NCI-H82 treated with DMSO at 0.1 percent for 48 hours (cell line): ENCODE measurements at regions not wholly inside any gene's neighbourhood (a gene's known extent, or its start where the extent isn't known, plus 50 kb on each side); places are given as distances from the start of the nearest gene placed in this dataset.

Experiments
- DNase-seq: peaks from one replicate; lab custom pipeline; 2025; ENCODE audit not compliant: unreplicated experiment; lab: John Stamatoyannopoulos, UW

- no peak for DNase-seq
These were observed 1873.5 kb downstream of the NCAM2 start for GRCh38 chr21:22871692-22872091.

DNA sequence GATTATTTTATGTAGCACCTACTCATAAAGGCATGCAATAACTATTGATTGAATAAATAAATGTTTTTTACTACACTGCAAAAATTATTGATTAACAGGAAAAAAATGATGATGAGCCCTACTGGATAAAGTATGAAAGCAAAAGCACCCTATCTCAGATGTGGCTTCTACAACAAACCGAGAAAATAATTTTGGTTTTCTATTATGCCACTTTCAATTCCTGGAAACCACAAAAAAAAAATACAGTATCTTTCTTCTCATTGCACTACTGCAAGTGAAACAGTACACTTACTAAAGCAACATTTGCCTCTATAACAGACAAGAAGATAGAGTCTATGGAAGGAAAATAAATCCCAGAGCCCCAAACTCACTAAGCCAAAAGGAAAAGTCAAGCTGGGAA lies 1882.4 kb downstream of the NCAM2 start:
- DNase-seq = no peak

DNA sequence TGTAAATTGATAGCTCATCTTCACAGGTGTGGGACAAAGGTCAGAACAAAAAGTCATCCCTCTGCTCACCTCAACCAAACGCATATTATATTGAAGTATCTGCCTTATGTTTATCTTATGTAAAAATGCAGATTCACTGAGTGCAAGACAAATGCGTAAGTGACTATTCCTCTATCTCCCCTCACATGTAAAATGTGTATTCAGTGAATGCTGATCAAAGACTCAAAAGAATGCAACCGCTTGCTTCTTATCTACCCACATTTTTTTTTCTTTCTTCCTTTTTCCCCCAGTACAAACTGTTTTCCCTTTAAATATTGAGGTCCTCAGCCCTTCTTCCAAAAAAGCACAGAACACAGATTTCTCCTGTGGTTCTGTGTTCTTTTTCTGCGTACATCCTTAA lies 1882.9 kb downstream of the NCAM2 start:
- no peak for DNase-seq

- no peak for DNase-seq
These were observed 1886.9 kb downstream of the NCAM2 start for GRCh38 chr21:22885079-22885478.

DNA sequence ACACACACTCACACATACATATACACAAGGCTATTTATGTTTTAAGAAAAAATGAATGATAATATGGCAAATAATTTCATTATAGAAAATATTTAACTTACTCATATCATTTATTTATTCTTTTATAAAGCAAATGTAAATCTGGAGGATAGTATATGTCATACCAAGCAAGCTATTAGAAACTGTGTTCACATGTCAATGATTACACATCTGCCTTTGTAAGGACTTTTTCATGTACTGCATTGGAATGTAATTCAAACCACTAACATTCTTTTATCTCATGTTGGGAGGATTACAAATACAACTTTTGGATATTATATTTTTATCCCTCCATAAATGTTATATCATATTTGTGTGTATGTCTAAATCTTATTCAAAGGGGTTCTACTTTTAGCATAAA lies 1887.4 kb downstream of the NCAM2 start:
- DNase-seq = no peak

DNA sequence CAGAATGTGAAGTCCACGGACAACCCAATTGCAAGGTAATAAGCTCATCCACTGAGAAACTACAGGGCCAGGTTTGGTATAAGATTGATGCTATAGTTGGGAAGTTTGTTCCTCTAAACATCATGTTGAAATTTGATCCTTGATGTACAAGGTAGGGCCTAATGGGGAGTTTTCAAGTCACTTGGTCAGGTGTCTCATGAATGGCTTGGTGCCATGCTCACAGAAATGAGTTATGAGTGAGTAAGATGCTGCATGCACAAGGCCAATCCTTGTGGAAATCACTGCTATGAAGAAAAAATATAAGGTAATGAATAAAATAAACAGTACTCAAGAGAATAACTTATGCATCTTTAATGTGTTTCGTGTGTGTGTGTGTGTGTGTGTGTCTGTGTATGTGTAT lies 1891.2 kb downstream of the NCAM2 start:
- DNase-seq = no peak

GRCh38 chr21:22890656-22891055 lies 1892.4 kb downstream of the NCAM2 start:
- DNase-seq = no peak

- no peak for DNase-seq
These were observed 1893.8 kb downstream of the NCAM2 start for GRCh38 chr21:22892028-22892427.

DNA sequence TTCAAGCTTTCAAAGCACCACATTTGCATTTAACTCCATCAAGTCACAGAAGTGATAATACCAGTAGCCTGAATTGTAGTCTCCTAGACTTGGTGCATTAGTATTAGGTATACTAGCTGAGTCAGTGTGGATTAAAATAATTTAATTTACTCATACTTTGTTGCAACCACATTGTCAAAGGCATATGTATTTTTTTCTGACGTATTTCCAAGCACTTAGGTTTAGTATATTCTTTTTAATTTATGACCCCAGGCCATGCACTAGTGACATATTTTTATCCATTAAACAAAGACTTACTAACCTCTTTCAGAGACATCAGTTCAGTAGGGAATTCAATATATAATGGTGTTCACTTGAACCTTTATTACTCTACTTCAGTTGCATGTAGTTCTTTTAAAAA lies 1894.5 kb downstream of the NCAM2 start:
- DNase-seq = no peak

- DNase-seq = no peak
These were observed 1899.9 kb downstream of the NCAM2 start for GRCh38 chr21:22898051-22898665.

- no peak for DNase-seq
These were observed 1902.3 kb downstream of the NCAM2 start for GRCh38 chr21:22900490-22900889.

DNA sequence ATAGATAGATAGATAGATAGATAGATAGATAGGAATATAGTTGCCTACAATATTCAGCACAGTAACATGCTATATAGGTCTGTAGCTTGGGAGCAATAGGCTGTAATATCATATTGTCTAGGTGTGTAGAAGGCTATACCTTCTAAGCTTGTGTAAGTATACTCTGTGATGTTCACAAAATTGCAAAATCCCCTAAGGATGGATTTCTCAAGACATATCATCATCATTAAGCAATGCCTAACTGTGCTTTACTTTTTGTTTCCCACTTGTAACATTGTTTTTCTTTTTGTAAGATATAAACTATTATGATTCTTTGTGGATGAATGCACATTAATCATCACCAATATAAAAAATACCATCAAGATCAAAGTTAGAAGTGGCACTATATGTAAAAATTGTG lies 1905.6 kb downstream of the NCAM2 start:
- DNase-seq = no peak

DNA sequence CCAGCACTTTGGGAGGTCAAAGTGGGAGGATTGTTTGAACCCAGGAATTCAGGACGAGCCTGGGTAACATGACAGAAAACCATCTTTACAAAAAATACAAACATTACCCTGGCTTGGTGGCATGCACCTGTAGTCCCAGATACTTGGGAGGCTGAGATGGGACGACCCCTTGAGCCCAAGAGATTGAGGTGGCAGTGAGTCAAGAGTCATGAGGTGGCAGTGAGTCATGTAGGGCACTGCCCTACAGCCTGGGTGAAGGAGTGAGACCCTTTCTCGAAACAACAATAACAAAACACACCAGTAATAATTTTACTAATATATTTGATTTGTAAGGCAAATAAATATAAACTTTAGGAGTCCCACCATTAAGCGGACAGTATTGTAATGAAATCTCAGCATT lies 1906.2 kb downstream of the NCAM2 start:
- no peak for DNase-seq

DNA sequence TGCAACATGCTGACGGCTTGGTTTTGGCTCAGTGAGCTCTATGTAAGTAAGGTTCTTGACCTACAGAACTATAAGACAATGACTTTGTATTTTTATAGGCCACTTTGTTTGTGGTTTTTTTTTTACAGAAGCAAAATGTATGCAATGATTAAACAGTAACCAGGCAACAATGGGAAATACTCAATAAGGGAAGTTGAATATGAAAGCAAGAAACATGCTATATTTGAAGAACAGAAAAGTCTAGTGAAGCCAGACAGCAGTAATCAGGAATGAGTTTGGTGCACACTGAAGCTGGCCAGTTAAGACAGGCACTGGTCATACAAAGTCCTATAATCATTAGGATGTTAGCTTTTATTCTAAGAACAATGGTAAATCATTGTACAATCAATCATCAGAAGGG lies 1926.8 kb downstream of the NCAM2 start:
- no peak for DNase-seq

DNA sequence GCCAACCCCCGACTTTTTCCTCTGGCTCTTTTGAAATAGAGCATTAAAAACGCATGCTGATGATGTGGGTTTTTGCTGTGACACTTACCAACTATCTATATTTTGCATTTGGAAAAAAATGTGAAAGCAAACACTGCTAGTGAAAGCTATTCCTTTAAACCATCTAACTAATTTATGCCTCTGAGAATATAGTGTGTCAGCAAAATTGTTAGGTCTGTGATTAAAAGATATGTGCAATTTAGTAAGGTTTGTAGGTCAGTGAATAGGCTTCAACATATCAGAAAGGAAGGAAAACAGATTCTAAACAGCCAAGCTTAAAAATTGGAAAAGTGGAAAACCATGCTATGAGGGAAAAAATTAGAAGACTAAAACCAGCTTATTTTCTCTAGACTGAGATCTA lies 1929.3 kb downstream of the NCAM2 start:
- DNase-seq = no peak

- no peak for DNase-seq
These were observed 1943.7 kb downstream of the NCAM2 start for GRCh38 chr21:22941779-22942490.

DNA sequence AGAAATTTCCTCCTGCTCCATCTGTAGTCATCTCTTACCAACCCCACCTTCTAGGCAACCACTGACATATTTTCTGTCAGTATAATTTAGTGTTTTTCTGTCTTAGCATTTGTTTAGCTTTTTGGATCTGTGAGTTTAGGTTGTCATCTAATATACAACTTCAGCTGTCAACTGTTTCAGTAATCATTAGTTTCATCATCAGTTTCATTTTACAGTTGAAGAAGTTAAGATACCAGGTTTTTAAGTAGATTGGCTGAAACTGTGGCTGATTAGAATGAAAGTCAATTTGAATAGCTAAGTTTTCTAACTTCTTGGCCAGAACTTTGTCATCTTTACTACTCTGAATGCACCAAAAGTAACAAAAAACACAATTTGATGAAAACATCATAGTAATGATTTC lies 1957.3 kb downstream of the NCAM2 start:
- no peak for DNase-seq

GRCh38 chr21:22961258-22961657 lies 1963.0 kb downstream of the NCAM2 start:
- DNase-seq = no peak

GRCh38 chr21:22965455-22966135 lies 1967.4 kb downstream of the NCAM2 start:
- no peak for DNase-seq

DNA sequence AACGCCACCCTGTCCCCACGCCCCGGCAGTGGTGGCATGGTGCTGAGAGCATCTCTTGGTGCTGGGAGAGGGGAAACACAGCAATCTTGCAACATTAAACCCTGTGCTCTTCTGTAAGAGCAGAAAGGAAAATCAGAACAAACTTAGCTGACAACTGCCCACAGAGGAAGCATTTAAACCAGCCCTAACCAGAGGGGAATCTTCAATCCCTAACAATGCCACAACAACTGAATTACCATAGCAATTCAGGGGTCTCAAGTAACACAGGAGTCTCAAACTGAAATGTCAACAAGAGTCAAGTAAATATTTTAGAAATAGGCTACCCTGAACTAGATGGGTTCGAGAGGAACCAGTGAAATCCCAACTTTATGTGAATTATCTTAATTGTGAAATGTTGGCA lies 1983.6 kb downstream of the NCAM2 start:
- no peak for DNase-seq

- DNase-seq = no peak
These were observed 1994.9 kb downstream of the NCAM2 start for GRCh38 chr21:22993144-22993543.

DNA sequence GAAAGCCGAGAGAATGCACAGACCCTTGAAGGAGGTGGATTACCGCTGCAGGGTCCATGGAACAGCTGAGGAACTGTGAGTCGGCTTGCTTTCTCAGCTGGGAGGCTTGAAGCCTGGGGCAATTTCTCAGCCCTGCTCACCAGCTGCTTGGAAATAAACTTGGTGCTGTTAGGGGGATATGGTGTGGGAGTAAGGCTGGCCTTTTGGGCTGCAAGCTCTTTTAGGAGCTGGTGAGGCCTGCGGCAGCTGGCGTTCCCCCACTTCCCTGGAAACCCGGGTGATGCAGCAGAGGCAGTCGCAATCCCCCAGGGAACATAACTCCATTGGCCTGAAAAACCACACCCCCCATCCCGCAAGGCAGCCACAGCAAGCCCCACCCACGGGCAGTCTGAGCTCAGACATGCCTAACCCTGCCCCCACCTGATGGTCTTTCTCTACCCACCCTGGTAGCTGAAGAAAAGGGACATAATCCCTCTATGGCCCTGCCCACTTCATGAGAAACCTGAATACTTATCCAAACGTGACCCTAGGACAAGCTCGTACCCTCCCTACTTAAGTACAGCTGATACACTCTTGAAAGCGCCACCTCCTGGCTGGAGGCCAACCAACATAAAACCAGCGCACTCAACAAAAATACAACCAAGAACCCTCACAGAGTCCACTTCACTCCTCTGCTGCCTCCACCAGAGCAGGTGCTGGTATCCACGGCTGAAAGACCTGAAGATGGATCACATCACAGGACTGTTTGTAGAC lies 1995.8 kb downstream of the NCAM2 start:
- no peak for DNase-seq
